Trophoblast cell (in vitro differentiated cells and primary cell): ENCODE measurements at regions not wholly inside any gene's neighbourhood (a gene's known extent, or its start where the extent isn't known, plus 50 kb on each side); places are given as distances from the start of the nearest gene placed in this dataset.
"Not testable (repeated sequence)": the region's sequence is repeated elsewhere in the genome, so short reads cannot be mapped to it uniquely, and the experiment has no call there.

ENCODE experiments used
- DNase-seq, 2 donors: peaks; one replicate each; pipeline ENCODE4 v3.0.0-alpha.2; 2016
- H2AFZ ChIP-seq: 2 replicates; pipeline ENCODE4 v1.6.1; 2013; ENCODE audit warnings: low read length, moderate library complexity, mild to moderate bottlenecking; ENCODE audit not compliant: insufficient read depth, poor library complexity
- H2AK5ac ChIP-seq: 2 replicates; pipeline ENCODE4 v1.6.1; 2013; ENCODE audit warnings: mild to moderate bottlenecking, low read length
- H2BK120ac ChIP-seq: 2 replicates; pipeline ENCODE4 v1.6.1; 2013; ENCODE audit warnings: low read length, mild to moderate bottlenecking, moderate library complexity; ENCODE audit not compliant: insufficient read depth, poor library complexity
- H2BK12ac ChIP-seq: 2 replicates; pipeline ENCODE4 v1.6.1; 2013; ENCODE audit warnings: mild to moderate bottlenecking, low read length, moderate library complexity
- H2BK5ac ChIP-seq: 2 replicates; pipeline ENCODE4 v1.6.1; 2013; ENCODE audit warnings: low read length, low read depth, moderate library complexity, mild to moderate bottlenecking; ENCODE audit not compliant: poor library complexity
- H3K14ac ChIP-seq: 2 replicates; pipeline ENCODE4 v1.6.1; 2013; ENCODE audit warnings: mild to moderate bottlenecking, low read length
- H3K18ac ChIP-seq: 2 replicates; pipeline ENCODE4 v1.6.1; 2013; ENCODE audit warnings: mild to moderate bottlenecking, low read length
- H3K23ac ChIP-seq: 2 replicates; pipeline ENCODE4 v1.6.1; 2013; ENCODE audit warnings: low read length
- H3K27ac ChIP-seq: 2 replicates; pipeline ENCODE4 v1.5.1; 2013; ENCODE audit warnings: low read depth, mild to moderate bottlenecking, inconsistent platforms, low read length, moderate library complexity
- H3K27me3 ChIP-seq: 2 replicates; pipeline ENCODE4 v1.6.1; 2013; ENCODE audit warnings: inconsistent platforms, mild to moderate bottlenecking, low read length, moderate library complexity; ENCODE audit not compliant: insufficient read depth
- H3K36me3 ChIP-seq, 2 experiments: 1 replicate in 1 of 2; 2 replicates in 1 of 2; pipeline ENCODE4 v1.6.1; 2013; ENCODE audit warnings: low read length in 2 of 2, mild to moderate bottlenecking in 2 of 2, moderate library complexity in 1 of 2; ENCODE audit not compliant: insufficient read depth in 2 of 2, control insufficient read depth in 1 of 2
- H3K4ac ChIP-seq: 2 replicates; pipeline ENCODE4 v1.6.1; 2013; ENCODE audit warnings: low read depth, mild to moderate bottlenecking, low read length, moderate library complexity
- H3K4me1 ChIP-seq, 2 experiments: 1 replicate in 1 of 2; 2 replicates in 1 of 2; pipeline ENCODE4 v1.6.1; 2013; ENCODE audit warnings: low read length in 2 of 2, mild to moderate bottlenecking in 2 of 2, moderate library complexity in 1 of 2; ENCODE audit not compliant: insufficient read depth in 2 of 2, control insufficient read depth in 1 of 2
- H3K4me2 ChIP-seq: 2 replicates; pipeline ENCODE4 v1.6.1; 2013; ENCODE audit warnings: inconsistent platforms, mild to moderate bottlenecking, low read length, moderate library complexity
- H3K4me3 ChIP-seq: 2 replicates; pipeline ENCODE4 v1.5.1; 2013; ENCODE audit warnings: mild to moderate bottlenecking, low read depth, low read length, inconsistent platforms
- H3K79me1 ChIP-seq: one replicate; pipeline ENCODE4 v1.6.1; 2013; ENCODE audit warnings: low read length
- H3K79me2 ChIP-seq: 2 replicates; pipeline ENCODE4 v1.6.1; 2013; ENCODE audit warnings: low read length, mild to moderate bottlenecking; ENCODE audit not compliant: control insufficient read depth, insufficient read depth, poor library complexity
- H3K9ac ChIP-seq: 2 replicates; pipeline ENCODE4 v1.6.1; 2013; ENCODE audit warnings: mild to moderate bottlenecking, low read length
- H3K9me3 ChIP-seq: 2 replicates; pipeline ENCODE4 v1.6.1; 2013; ENCODE audit warnings: low read depth, mild to moderate bottlenecking, control low read depth, inconsistent platforms, low read length; ENCODE audit not compliant: insufficient read depth
- H4K12ac ChIP-seq: 2 replicates; pipeline ENCODE4 v1.6.1; 2013; ENCODE audit warnings: low read depth, mild to moderate bottlenecking, low read length, moderate library complexity
- H4K8ac ChIP-seq: 2 replicates; pipeline ENCODE4 v1.6.1; 2013; ENCODE audit warnings: low read depth, mild to moderate bottlenecking, low read length, moderate library complexity
- H4K91ac ChIP-seq: one replicate; pipeline ENCODE4 v1.6.1; 2013; ENCODE audit warnings: low read depth, mild to moderate bottlenecking, low read length, moderate library complexity
- WGBS: extraction: QIAGEN DNeasy Blood & Tissue Kit; methylation state at CpG from one replicate; pipeline ENCODE4 v1.1.7; 2013; ENCODE audit warnings: missing lambda C conversion rate; ENCODE audit not compliant: insufficient read length, insufficient coverage; ENCODE audit errors: extremely low coverage; 5-methylcytosine and 5-hydroxymethylcytosine counted together

GRCh38 chr9:81424431-81424830, 264.9 kb downstream of the TLE1 start:
- Histone ChIP-seq H3K79me1 (no peaks in the 10 kb centered on the region), H2BK12ac (no peak overlapping the region), H3K27ac (no peak overlapping the region), H3K23ac (no peak overlapping the region), H2AK5ac (no peak overlapping the region), H3K27me3 (no peaks in the 10 kb centered on the region), H3K4ac (no peak overlapping the region), H4K12ac (no peak overlapping the region), H3K4me3 (no peak overlapping the region), H3K9ac (no peak overlapping the region), H3K79me2 (no peaks in the 10 kb centered on the region), H3K36me3 (no peaks in the 10 kb centered on the region), H3K4me1 (no peaks in the 10 kb centered on the region), H4K8ac (no peak overlapping the region), H3K9me3 (no peaks in the 10 kb centered on the region), H3K18ac (no peak overlapping the region), H2BK120ac (no peak overlapping the region), H4K91ac (no peak overlapping the region), H2BK5ac (no peak overlapping the region), H2AFZ (no peak overlapping the region), H3K4me2 (no peak overlapping the region), H3K14ac (no peak overlapping the region)
- DNase-seq = no peak
- no CpG with 5 or more reads among the region's 1 CpG for WGBS

GRCh38 chr9:81423589-81424326, 265.6 kb downstream of the TLE1 start:
- H3K9ac ChIP-seq = no peak overlapping the region
- H2BK5ac ChIP-seq = no peak overlapping the region
- H3K14ac ChIP-seq = no peak overlapping the region
- no peak overlapping the region for H3K4me2 ChIP-seq
- no peaks in the 10 kb centered on the region for H3K4me1 ChIP-seq
- H3K36me3 ChIP-seq = no peaks in the 10 kb centered on the region
- H2BK120ac ChIP-seq = no peak overlapping the region
- H4K12ac ChIP-seq = no peak overlapping the region
- no peak overlapping the region for H3K27ac ChIP-seq
- no peak overlapping the region for H3K4ac ChIP-seq
- no peak overlapping the region for H2BK12ac ChIP-seq
- no peak for DNase-seq
- no peaks in the 10 kb centered on the region for H3K27me3 ChIP-seq
- no peak overlapping the region for H4K91ac ChIP-seq
- no peak overlapping the region for H4K8ac ChIP-seq
- H2AFZ ChIP-seq = no peak overlapping the region
- no peak overlapping the region for H3K4me3 ChIP-seq
- H3K79me2 ChIP-seq = no peaks in the 10 kb centered on the region
- H3K9me3 ChIP-seq = no peaks in the 10 kb centered on the region
- no peak overlapping the region for H3K23ac ChIP-seq
- no peak overlapping the region for H3K18ac ChIP-seq
- H3K79me1 ChIP-seq = peaks cover 1% of the 10 kb centered on the region
- no peak overlapping the region for H2AK5ac ChIP-seq

GRCh38 chr9:81421090-81421489, 268.3 kb downstream of the TLE1 start:
- not testable (repeated sequence) for H4K91ac ChIP-seq, H3K23ac ChIP-seq, H4K8ac ChIP-seq, H3K36me3 ChIP-seq, H3K9ac ChIP-seq, H3K18ac ChIP-seq, H3K4me1 ChIP-seq, H3K79me2 ChIP-seq, H2BK5ac ChIP-seq, H2AFZ ChIP-seq, H3K4me2 ChIP-seq, H3K79me1 ChIP-seq, H3K4me3 ChIP-seq, H3K27ac ChIP-seq, H2BK120ac ChIP-seq, H3K4ac ChIP-seq, H3K14ac ChIP-seq, H2BK12ac ChIP-seq, H3K9me3 ChIP-seq, DNase-seq, H3K27me3 ChIP-seq, H4K12ac ChIP-seq, H2AK5ac ChIP-seq
- WGBS = no CpG with 5 or more reads among the region's 3 CpGs

GRCh38 chr9:81420024-81420423, 269.3 kb downstream of the TLE1 start:
- Histone ChIP-seq H3K4me3 (no peak overlapping the region), H2BK120ac (no peak overlapping the region), H3K4me1 (peaks cover 4 to 8% of the 10 kb centered on the region in 2 experiments), H3K27me3 (no peaks in the 10 kb centered on the region), H2BK5ac (no peak overlapping the region), H2AK5ac (no peak overlapping the region), H3K9me3 (no peaks in the 10 kb centered on the region), H3K36me3 (no peaks in the 10 kb centered on the region), H3K14ac (no peak overlapping the region), H4K12ac (no peak overlapping the region), H3K4ac (no peak overlapping the region), H3K79me1 (peaks cover 10% of the 10 kb centered on the region), H4K8ac (no peak overlapping the region), H2BK12ac (no peak overlapping the region), H3K4me2 (no peak overlapping the region), H3K23ac (no peak overlapping the region), H2AFZ (no peak overlapping the region), H3K18ac (no peak overlapping the region), H3K27ac (no peak overlapping the region), H4K91ac (no peak overlapping the region), H3K9ac (no peak overlapping the region), H3K79me2 (no peaks in the 10 kb centered on the region)
- no peak for DNase-seq
- WGBS = no CpG with 5 or more reads among the region's 1 CpG
